ENCODE measurements at regions not wholly inside any gene's neighbourhood (a gene's known extent, or its start where the extent isn't known, plus 50 kb on each side); places are given as distances from the start of the nearest gene placed in this dataset.

- Histone ChIP-seq H3K9me3 (no peaks in the 10 kb centered on the region), H3K27me3 (peaks cover 0 to 5% (median 0%) of the 10 kb centered on the region in 4 donors), H3K27ac (no peak overlapping the region), H3K36me3 (no peaks in the 10 kb centered on the region), H3K4me1 (peaks cover 0 to 9% (median 3%) of the 10 kb centered on the region in 4 donors), H3K4me3 (peak overlapping the region; percentile 32 to 59 (median 46))
- peak; percentile 30 to 90 for DNase-seq
- peak; percentile 22 to 90 for ATAC-seq (ENCODE audit: low FRiP score in 2 of 2)
- 8 to 38% methylated on average over 7 to 62 of the region's 62 CpGs for WGBS, 2 donors
- TF ChIP-seq EP300 (IDR thresholded peaks at IDR 0.05): no peak
- TF ChIP-seq POLR2AphosphoS5 (IDR thresholded peaks at IDR 0.05): no peak
- no peak for TF ChIP-seq CTCF (IDR thresholded peaks at IDR 0.05)
These were observed 1301.5 kb upstream of the SORCS1 start for GRCh38 chr10:108465871-108466641.

- H3K4me1 ChIP-seq: peaks cover 0 to 9% (median 3%) of the 10 kb centered on the region in 4 donors
- DNase-seq (no peak), ATAC-seq (ENCODE audit: low FRiP score in 2 of 2) (no peak)
- TF ChIP-seq POLR2AphosphoS5 (IDR thresholded peaks at IDR 0.05): no peak
- no peak overlapping the region for H3K27ac ChIP-seq
- peaks cover 0 to 5% (median 0%) of the 10 kb centered on the region in 4 donors for H3K27me3 ChIP-seq
- 85 to 88% methylated on average over 2 of the region's 2 CpGs for WGBS, 2 donors
- no peaks in the 10 kb centered on the region for H3K36me3 ChIP-seq
- H3K4me3 ChIP-seq: no peak overlapping the region
- no peaks in the 10 kb centered on the region for H3K9me3 ChIP-seq
These were observed 1297.5 kb upstream of the SORCS1 start for GRCh38 chr10:108462005-108462404.

GRCh38 chr10:108454793-108455192 is 1290.3 kb upstream of the SORCS1 start:
- H3K4me3 ChIP-seq: no peak overlapping the region
- no peaks in the 10 kb centered on the region for H3K4me1 ChIP-seq
- no peaks in the 10 kb centered on the region for H3K9me3 ChIP-seq
- TF ChIP-seq CTCF (IDR thresholded peaks at IDR 0.05) (no peak), POLR2AphosphoS5 (IDR thresholded peaks at IDR 0.05) (no peak), POLR2A (IDR thresholded peaks at IDR 0.05) (no peak), EP300 (IDR thresholded peaks at IDR 0.05) (no peak)
- peak in 1 of 2 donors; percentile 88 for ATAC-seq (ENCODE audit: low FRiP score in 2 of 2)
- H3K36me3 ChIP-seq: no peaks in the 10 kb centered on the region
- no peak overlapping the region for H3K27ac ChIP-seq
- H3K27me3 ChIP-seq: no peaks in the 10 kb centered on the region
- no peak for DNase-seq

- H3K4me1 ChIP-seq: no peaks in the 10 kb centered on the region
- H3K27me3 ChIP-seq: no peaks in the 10 kb centered on the region
- no peaks in the 10 kb centered on the region for H3K9me3 ChIP-seq
- WGBS, 2 donors: 77 to 85% methylated on average over 3 of the region's 3 CpGs
- no peaks in the 10 kb centered on the region for H3K36me3 ChIP-seq
- H3K27ac ChIP-seq: no peak overlapping the region
- DNase-seq (no peak), ATAC-seq (ENCODE audit: low FRiP score in 2 of 2) (peak in 1 of 2 donors; percentile 72)
- no peak overlapping the region for H3K4me3 ChIP-seq
- TF ChIP-seq POLR2A (IDR thresholded peaks at IDR 0.05): no peak
- TF ChIP-seq EP300 (IDR thresholded peaks at IDR 0.05): no peak
- TF ChIP-seq CTCF (IDR thresholded peaks at IDR 0.05): no peak
- TF ChIP-seq POLR2AphosphoS5 (IDR thresholded peaks at IDR 0.05): no peak
These were observed 1289.7 kb upstream of the SORCS1 start for GRCh38 chr10:108454224-108454623.

GRCh38 chr10:108453166-108453565 is 1288.7 kb upstream of the SORCS1 start:
- DNase-seq (no peak), ATAC-seq (ENCODE audit: low FRiP score in 2 of 2) (no peak)
- no peaks in the 10 kb centered on the region for H3K9me3 ChIP-seq
- no peak overlapping the region for H3K27ac ChIP-seq
- H3K27me3 ChIP-seq: no peaks in the 10 kb centered on the region
- no peak for TF ChIP-seq POLR2AphosphoS5 (IDR thresholded peaks at IDR 0.05)
- TF ChIP-seq EP300 (IDR thresholded peaks at IDR 0.05): no peak
- no peak for TF ChIP-seq CTCF (IDR thresholded peaks at IDR 0.05)
- TF ChIP-seq POLR2A (IDR thresholded peaks at IDR 0.05): no peak
- H3K4me3 ChIP-seq: no peak overlapping the region
- H3K36me3 ChIP-seq: no peaks in the 10 kb centered on the region
- no peaks in the 10 kb centered on the region for H3K4me1 ChIP-seq

Measured in upper lobe of left lung (tissue), 6 donors.